HEK293T (cell line): ENCODE measurements at regions not wholly inside any gene's neighbourhood (a gene's known extent, or its start where the extent isn't known, plus 50 kb on each side); places are given as distances from the start of the nearest gene placed in this dataset.

Experiments used
- ARNT ChIP-seq: fragments of 450-650 bp; IDR thresholded peaks from 2 replicates; pipeline ENCODE4 v1.6.1; 2017; ENCODE audit warnings: mild to moderate bottlenecking
- ELF4 ChIP-seq: fragments of 450-650 bp; IDR thresholded peaks from 2 replicates; pipeline ENCODE4 v1.6.1; 2017; ENCODE audit warnings: antibody characterized with exemption
- SP1 ChIP-seq: fragments of 450-650 bp; IDR thresholded peaks from 2 replicates; pipeline ENCODE4 v1.6.1; 2017
- SUZ12 ChIP-seq: fragments of 450-650 bp; IDR thresholded peaks from 2 replicates; pipeline ENCODE4 v1.6.1; 2016; ENCODE audit warnings: mild to moderate bottlenecking
- TARDBP ChIP-seq: fragments of 450-650 bp; IDR thresholded peaks from 2 replicates; pipeline ENCODE4 v1.6.1; 2016
- TF ChIP-seq, protein P1 (sequence below): fragments of 450-650 bp; IDR thresholded peaks from 2 replicates; pipeline ENCODE4 v1.6.1; 2016

DNA sequence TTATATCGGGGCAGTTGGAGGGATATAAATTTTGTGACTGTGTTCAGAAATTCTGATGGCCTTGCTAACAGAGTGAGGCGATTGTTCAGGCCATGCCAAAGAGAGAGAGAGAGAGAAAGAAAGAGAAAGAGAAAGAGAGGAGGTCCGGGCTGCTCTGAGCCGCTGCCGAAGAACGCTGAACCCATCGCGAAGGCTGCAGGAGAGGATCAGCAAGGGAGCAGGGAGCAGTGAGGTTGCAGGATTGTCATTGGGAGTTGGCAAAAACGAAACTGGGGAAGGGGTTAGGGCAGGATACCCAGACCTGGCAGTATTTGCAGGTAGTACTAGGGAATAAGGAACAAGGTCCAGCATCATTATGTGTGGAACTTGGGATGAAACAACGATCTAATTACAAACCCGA lies 537.1 kb downstream of the INSC start:
- TF ChIP-seq SUZ12: no peak
- TF ChIP-seq, protein P1, sequence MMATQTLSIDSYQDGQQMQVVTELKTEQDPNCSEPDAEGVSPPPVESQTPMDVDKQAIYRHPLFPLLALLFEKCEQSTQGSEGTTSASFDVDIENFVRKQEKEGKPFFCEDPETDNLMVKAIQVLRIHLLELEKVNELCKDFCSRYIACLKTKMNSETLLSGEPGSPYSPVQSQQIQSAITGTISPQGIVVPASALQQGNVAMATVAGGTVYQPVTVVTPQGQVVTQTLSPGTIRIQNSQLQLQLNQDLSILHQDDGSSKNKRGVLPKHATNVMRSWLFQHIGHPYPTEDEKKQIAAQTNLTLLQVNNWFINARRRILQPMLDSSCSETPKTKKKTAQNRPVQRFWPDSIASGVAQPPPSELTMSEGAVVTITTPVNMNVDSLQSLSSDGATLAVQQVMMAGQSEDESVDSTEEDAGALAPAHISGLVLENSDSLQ: no peak
- TF ChIP-seq TARDBP: no peak
- TF ChIP-seq ARNT: no peak
- TF ChIP-seq ELF4: no peak
- TF ChIP-seq SP1: no peak
